GM12875 (cell line): ENCODE measurements at regions not wholly inside any gene's neighbourhood (a gene's known extent, or its start where the extent isn't known, plus 50 kb on each side); places are given as distances from the start of the nearest gene placed in this dataset.

ENCODE experiments used
- H3K4me3 ChIP-seq: one replicate; pipeline ENCODE4 v1.5.1; 2011; ENCODE audit warnings: low read depth, low read length, control low read depth
- TF ChIP-seq, protein P1 (sequence below): IDR thresholded peaks from 2 replicates; pipeline ENCODE4 v1.5.1; 2011; ENCODE audit warnings: low read depth, mild to moderate bottlenecking, control low read depth, inconsistent platforms, low read length, moderate library complexity, borderline replicate concordance; ENCODE audit not compliant: insufficient read depth

- TF ChIP-seq, protein P1, sequence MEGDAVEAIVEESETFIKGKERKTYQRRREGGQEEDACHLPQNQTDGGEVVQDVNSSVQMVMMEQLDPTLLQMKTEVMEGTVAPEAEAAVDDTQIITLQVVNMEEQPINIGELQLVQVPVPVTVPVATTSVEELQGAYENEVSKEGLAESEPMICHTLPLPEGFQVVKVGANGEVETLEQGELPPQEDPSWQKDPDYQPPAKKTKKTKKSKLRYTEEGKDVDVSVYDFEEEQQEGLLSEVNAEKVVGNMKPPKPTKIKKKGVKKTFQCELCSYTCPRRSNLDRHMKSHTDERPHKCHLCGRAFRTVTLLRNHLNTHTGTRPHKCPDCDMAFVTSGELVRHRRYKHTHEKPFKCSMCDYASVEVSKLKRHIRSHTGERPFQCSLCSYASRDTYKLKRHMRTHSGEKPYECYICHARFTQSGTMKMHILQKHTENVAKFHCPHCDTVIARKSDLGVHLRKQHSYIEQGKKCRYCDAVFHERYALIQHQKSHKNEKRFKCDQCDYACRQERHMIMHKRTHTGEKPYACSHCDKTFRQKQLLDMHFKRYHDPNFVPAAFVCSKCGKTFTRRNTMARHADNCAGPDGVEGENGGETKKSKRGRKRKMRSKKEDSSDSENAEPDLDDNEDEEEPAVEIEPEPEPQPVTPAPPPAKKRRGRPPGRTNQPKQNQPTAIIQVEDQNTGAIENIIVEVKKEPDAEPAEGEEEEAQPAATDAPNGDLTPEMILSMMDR, result no peak
- H3K4me3 ChIP-seq, result no peak overlapping the region
Observed at GRCh38 chr2:36059691-36060090, 295.9 kb upstream of the CRIM1 start.

GRCh38 chr2:36058953-36059352 lies 296.6 kb upstream of the CRIM1 start:
- H3K4me3 ChIP-seq, result no peak overlapping the region
- TF ChIP-seq, protein P1, result no peak

GRCh38 chr2:36058076-36058475 lies 297.5 kb upstream of the CRIM1 start:
- TF ChIP-seq, protein P1, result no peak
- no peak overlapping the region for H3K4me3 ChIP-seq

DNA sequence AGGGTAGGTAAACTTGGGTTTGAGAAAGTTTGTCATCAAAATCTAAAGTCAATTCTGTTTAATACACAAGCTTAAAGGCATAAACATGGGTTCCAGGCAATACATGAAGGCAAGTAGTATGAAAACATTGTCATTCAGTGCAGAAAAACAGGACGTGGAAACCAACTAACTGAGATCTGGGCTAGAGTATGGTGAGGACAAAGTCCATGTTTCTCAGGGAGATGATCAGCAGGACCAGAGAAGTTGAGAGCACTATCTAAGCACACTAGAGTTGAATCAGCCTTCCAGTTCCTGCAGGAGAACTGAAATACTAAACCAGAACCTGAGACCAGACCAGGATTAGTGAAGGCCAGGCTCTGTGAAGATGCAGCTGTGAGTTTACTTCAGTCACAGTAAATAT lies 302.8 kb upstream of the CRIM1 start:
- H3K4me3 ChIP-seq, result no peak overlapping the region
- TF ChIP-seq, protein P1, result no peak

DNA sequence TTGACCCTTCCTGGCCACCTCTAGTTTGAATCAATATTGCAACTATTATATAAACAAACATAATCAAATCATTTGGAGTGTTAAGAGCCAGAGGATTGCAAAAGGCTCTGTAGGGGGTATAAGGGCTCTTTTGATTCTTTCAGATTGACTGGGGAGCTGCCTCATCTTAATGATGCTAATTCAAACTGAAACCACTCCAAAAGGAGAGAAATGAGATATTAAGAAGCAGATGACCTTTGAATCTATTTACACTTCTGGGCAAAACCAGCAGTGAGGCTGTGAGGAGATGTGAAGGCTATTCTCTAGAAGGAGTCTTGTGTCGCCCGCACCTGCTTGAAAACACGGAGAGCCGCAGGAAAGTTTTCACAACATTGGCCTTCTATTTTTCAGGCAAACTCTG lies 311.2 kb upstream of the CRIM1 start:
- no peak overlapping the region for H3K4me3 ChIP-seq
- TF ChIP-seq, protein P1, result no peak

DNA sequence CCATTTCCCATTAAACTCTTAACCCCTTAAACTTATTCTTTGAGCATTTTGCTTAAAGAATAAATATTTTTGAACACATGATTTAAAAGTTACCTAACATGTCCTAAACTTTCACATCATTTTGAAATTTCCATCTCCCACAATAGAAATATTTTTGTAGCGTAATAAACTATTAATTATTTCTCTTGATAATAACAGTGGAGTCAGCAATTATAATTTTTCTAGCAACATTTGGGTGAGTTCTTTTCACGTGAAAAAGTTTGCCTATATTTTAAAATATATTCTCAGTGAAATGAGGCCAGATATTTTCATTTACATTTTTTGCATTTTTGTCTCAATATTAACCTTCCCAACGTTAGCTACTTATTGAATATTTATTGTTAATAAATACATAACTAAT lies 320.4 kb upstream of the CRIM1 start:
- no peak overlapping the region for H3K4me3 ChIP-seq
- TF ChIP-seq, protein P1, result no peak

- TF ChIP-seq, protein P1, result no peak
Observed at GRCh38 chr2:36032046-36032445, 323.5 kb upstream of the CRIM1 start.

More at GRCh38 chr2:36032046-36032445, 323.5 kb upstream of the CRIM1 start:
- H3K4me3 ChIP-seq, result no peak overlapping the region
